Vagina (tissue), 2 donors: ENCODE measurements at regions not wholly inside any gene's neighbourhood (a gene's known extent, or its start where the extent isn't known, plus 50 kb on each side); places are given as distances from the start of the nearest gene placed in this dataset.

Experiments used
- CTCF ChIP-seq, 3 experiments: fragments of 450-650 bp in 2 of 3; fragments of 200-600 bp in 1 of 3; sonication (generic) in 1 of 3; IDR thresholded peaks; one replicate each; pipeline ENCODE4 v1.5.1; 2017 to 2019; ENCODE audit warnings: antibody characterized with exemption in 3 of 3, mild to moderate bottlenecking in 2 of 3, moderate library complexity in 2 of 3
- POLR2A ChIP-seq, 2 donors: fragments of 450-650 bp; IDR thresholded peaks; one replicate each; pipeline ENCODE4 v1.6.1; 2017; ENCODE audit warnings: antibody characterized with exemption in 2 of 2, mild to moderate bottlenecking in 2 of 2, moderate library complexity in 2 of 2
- POLR2AphosphoS5 ChIP-seq, 2 donors: sonication (generic); formaldehyde crosslinking; IDR thresholded peaks; one replicate each; pipeline ENCODE4 v1.9.0; 2017; ENCODE audit warnings: antibody characterized with exemption in 2 of 2, mild to moderate bottlenecking in 2 of 2, low read depth in 1 of 2; ENCODE audit not compliant: insufficient read depth in 1 of 2

- TF ChIP-seq CTCF (IDR thresholded peaks at IDR 0.05) (no peak), POLR2AphosphoS5 (IDR thresholded peaks at IDR 0.05; ENCODE audit: insufficient read depth in 1 of 2, low read depth in 1 of 2) (no peak), POLR2A (IDR thresholded peaks at IDR 0.05) (no peak)
Measured at GRCh38 chr2:238969857-238970256, 122.0 kb downstream of the TWIST2 start.
